ENCODE measurements at regions not wholly inside any gene's neighbourhood (a gene's known extent, or its start where the extent isn't known, plus 50 kb on each side); places are given as distances from the start of the nearest gene placed in this dataset.
A peak's percentile ranks its signal among the peaks of the same experiment; 100 is the strongest.

- Histone ChIP-seq H3K4me1 (ENCODE audit: control insufficient read depth in 1 of 2, insufficient read depth in 2 of 2, low read length in 2 of 2) (peaks cover 0 to 3% of the 10 kb centered on the region in 2 experiments), H3K27ac (ENCODE audit: low read depth, low read length) (no peak overlapping the region), H3K9me3 (ENCODE audit: insufficient read depth, low read depth, low read length) (no peaks in the 10 kb centered on the region), H3K18ac (ENCODE audit: low read length) (no peak overlapping the region), H2BK12ac (ENCODE audit: low read length) (no peak overlapping the region), H3K4me2 (ENCODE audit: low read length) (no peak overlapping the region), H4K91ac (ENCODE audit: low read depth, low read length) (no peak overlapping the region), H3K36me3 (ENCODE audit: control insufficient read depth in 1 of 2, insufficient read depth in 2 of 2, low read length in 2 of 2) (no peaks in the 10 kb centered on the region), H3K79me1 (ENCODE audit: low read length) (no peaks in the 10 kb centered on the region), H3K9ac (ENCODE audit: low read length) (no peak overlapping the region), H4K12ac (ENCODE audit: low read depth, low read length) (no peak overlapping the region), H3K4me3 (ENCODE audit: low read depth, low read length) (no peak overlapping the region), H4K8ac (ENCODE audit: low read depth, low read length) (no peak overlapping the region), H3K79me2 (ENCODE audit: control insufficient read depth, insufficient read depth, low read length, poor library complexity) (no peaks in the 10 kb centered on the region), H2AK5ac (ENCODE audit: low read length) (no peak overlapping the region), H3K23ac (ENCODE audit: low read length) (no peak overlapping the region), H2BK5ac (ENCODE audit: low read depth, low read length, poor library complexity) (no peak overlapping the region), H3K14ac (ENCODE audit: low read length) (no peak overlapping the region), H3K27me3 (ENCODE audit: insufficient read depth, low read length) (no peaks in the 10 kb centered on the region), H3K4ac (ENCODE audit: low read depth, low read length) (no peak overlapping the region), H2BK120ac (ENCODE audit: insufficient read depth, low read length, poor library complexity) (no peak overlapping the region), H2AFZ (ENCODE audit: insufficient read depth, low read length, poor library complexity) (no peak overlapping the region)
- WGBS (ENCODE audit: extremely low coverage, insufficient coverage, insufficient read length): no CpG with 5 or more reads among the region's 3 CpGs
- peak; percentile 13 to 46 for DNase-seq
These were observed 204.9 kb upstream of the PPP2R3A start for GRCh38 chr3:135760581-135760980.

- Histone ChIP-seq H3K4me2 (ENCODE audit: low read length) (no peak overlapping the region), H3K9me3 (ENCODE audit: insufficient read depth, low read depth, low read length) (no peaks in the 10 kb centered on the region), H3K9ac (ENCODE audit: low read length) (no peak overlapping the region), H3K79me1 (ENCODE audit: low read length) (no peaks in the 10 kb centered on the region), H4K8ac (ENCODE audit: low read depth, low read length) (no peak overlapping the region), H4K12ac (ENCODE audit: low read depth, low read length) (no peak overlapping the region), H4K91ac (ENCODE audit: low read depth, low read length) (no peak overlapping the region), H3K14ac (ENCODE audit: low read length) (no peak overlapping the region), H3K18ac (ENCODE audit: low read length) (no peak overlapping the region), H3K36me3 (ENCODE audit: control insufficient read depth in 1 of 2, insufficient read depth in 2 of 2, low read length in 2 of 2) (no peaks in the 10 kb centered on the region), H3K4ac (ENCODE audit: low read depth, low read length) (no peak overlapping the region), H3K79me2 (ENCODE audit: control insufficient read depth, insufficient read depth, low read length, poor library complexity) (no peaks in the 10 kb centered on the region), H3K27me3 (ENCODE audit: insufficient read depth, low read length) (no peaks in the 10 kb centered on the region), H3K23ac (ENCODE audit: low read length) (no peak overlapping the region), H2BK120ac (ENCODE audit: insufficient read depth, low read length, poor library complexity) (no peak overlapping the region), H3K27ac (ENCODE audit: low read depth, low read length) (no peak overlapping the region), H2BK12ac (ENCODE audit: low read length) (no peak overlapping the region), H2BK5ac (ENCODE audit: low read depth, low read length, poor library complexity) (no peak overlapping the region), H3K4me1 (ENCODE audit: control insufficient read depth in 1 of 2, insufficient read depth in 2 of 2, low read length in 2 of 2) (peaks cover 2 to 3% of the 10 kb centered on the region in 2 experiments), H2AK5ac (ENCODE audit: low read length) (no peak overlapping the region), H3K4me3 (ENCODE audit: low read depth, low read length) (no peak overlapping the region), H2AFZ (ENCODE audit: insufficient read depth, low read length, poor library complexity) (no peak overlapping the region)
- no peak for DNase-seq
- no CpG with 5 or more reads among the region's 4 CpGs for WGBS (ENCODE audit: extremely low coverage, insufficient coverage, insufficient read length)
These were observed 203.2 kb upstream of the PPP2R3A start for GRCh38 chr3:135762188-135762856.

GRCh38 chr3:135766115-135766514, 199.4 kb upstream of the PPP2R3A start:
- no peak overlapping the region for H2BK12ac ChIP-seq (ENCODE audit: low read length)
- no peaks in the 10 kb centered on the region for H3K36me3 ChIP-seq (ENCODE audit: control insufficient read depth in 1 of 2, insufficient read depth in 2 of 2, low read length in 2 of 2)
- no peak overlapping the region for H3K4me3 ChIP-seq (ENCODE audit: low read depth, low read length)
- no peak overlapping the region for H2AK5ac ChIP-seq (ENCODE audit: low read length)
- no peak overlapping the region for H3K27ac ChIP-seq (ENCODE audit: low read depth, low read length)
- no peak overlapping the region for H4K12ac ChIP-seq (ENCODE audit: low read depth, low read length)
- no peak overlapping the region for H4K91ac ChIP-seq (ENCODE audit: low read depth, low read length)
- H3K18ac ChIP-seq (ENCODE audit: low read length): no peak overlapping the region
- no peak overlapping the region for H2BK120ac ChIP-seq (ENCODE audit: insufficient read depth, low read length, poor library complexity)
- H3K79me1 ChIP-seq (ENCODE audit: low read length): no peaks in the 10 kb centered on the region
- no peaks in the 10 kb centered on the region for H3K79me2 ChIP-seq (ENCODE audit: control insufficient read depth, insufficient read depth, low read length, poor library complexity)
- H3K4ac ChIP-seq (ENCODE audit: low read depth, low read length): no peak overlapping the region
- H3K23ac ChIP-seq (ENCODE audit: low read length): no peak overlapping the region
- WGBS (ENCODE audit: extremely low coverage, insufficient coverage, insufficient read length): no CpG with 5 or more reads among the region's 2 CpGs
- no peak overlapping the region for H3K14ac ChIP-seq (ENCODE audit: low read length)
- H2AFZ ChIP-seq (ENCODE audit: insufficient read depth, low read length, poor library complexity): no peak overlapping the region
- no peak overlapping the region for H3K9ac ChIP-seq (ENCODE audit: low read length)
- no peak overlapping the region for H4K8ac ChIP-seq (ENCODE audit: low read depth, low read length)
- H3K4me1 ChIP-seq (ENCODE audit: control insufficient read depth in 1 of 2, insufficient read depth in 2 of 2, low read length in 2 of 2): peaks cover 0 to 2% of the 10 kb centered on the region in 2 experiments
- no peaks in the 10 kb centered on the region for H3K9me3 ChIP-seq (ENCODE audit: insufficient read depth, low read depth, low read length)
- H3K4me2 ChIP-seq (ENCODE audit: low read length): no peak overlapping the region
- DNase-seq: peak in 1 of 2 donors; percentile 22
- H2BK5ac ChIP-seq (ENCODE audit: low read depth, low read length, poor library complexity): no peak overlapping the region
- no peaks in the 10 kb centered on the region for H3K27me3 ChIP-seq (ENCODE audit: insufficient read depth, low read length)

GRCh38 chr3:135771760-135772159, 193.8 kb upstream of the PPP2R3A start:
- Histone ChIP-seq H3K4me3 (ENCODE audit: low read depth, low read length) (no peak overlapping the region), H3K4ac (ENCODE audit: low read depth, low read length) (no peak overlapping the region), H3K36me3 (ENCODE audit: control insufficient read depth in 1 of 2, insufficient read depth in 2 of 2, low read length in 2 of 2) (no peaks in the 10 kb centered on the region), H4K8ac (ENCODE audit: low read depth, low read length) (no peak overlapping the region), H3K27me3 (ENCODE audit: insufficient read depth, low read length) (no peaks in the 10 kb centered on the region), H2AFZ (ENCODE audit: insufficient read depth, low read length, poor library complexity) (no peak overlapping the region), H2BK12ac (ENCODE audit: low read length) (no peak overlapping the region), H3K79me1 (ENCODE audit: low read length) (no peaks in the 10 kb centered on the region), H4K12ac (ENCODE audit: low read depth, low read length) (no peak overlapping the region), H3K23ac (ENCODE audit: low read length) (no peak overlapping the region), H3K79me2 (ENCODE audit: control insufficient read depth, insufficient read depth, low read length, poor library complexity) (no peaks in the 10 kb centered on the region), H3K27ac (ENCODE audit: low read depth, low read length) (no peak overlapping the region), H2BK5ac (ENCODE audit: low read depth, low read length, poor library complexity) (no peak overlapping the region), H3K18ac (ENCODE audit: low read length) (no peak overlapping the region), H2BK120ac (ENCODE audit: insufficient read depth, low read length, poor library complexity) (no peak overlapping the region), H3K14ac (ENCODE audit: low read length) (no peak overlapping the region), H4K91ac (ENCODE audit: low read depth, low read length) (no peak overlapping the region), H3K9me3 (ENCODE audit: insufficient read depth, low read depth, low read length) (no peaks in the 10 kb centered on the region), H2AK5ac (ENCODE audit: low read length) (no peak overlapping the region), H3K9ac (ENCODE audit: low read length) (no peak overlapping the region), H3K4me2 (ENCODE audit: low read length) (no peak overlapping the region), H3K4me1 (ENCODE audit: control insufficient read depth in 1 of 2, insufficient read depth in 2 of 2, low read length in 2 of 2) (no peaks in the 10 kb centered on the region)
- no CpG with 5 or more reads among the region's 3 CpGs for WGBS (ENCODE audit: extremely low coverage, insufficient coverage, insufficient read length)
- DNase-seq: no peak

All from trophoblast cell (in vitro differentiated cells and primary cell).